GM19468 (cell line): ENCODE measurements at regions not wholly inside any gene's neighbourhood (a gene's known extent, or its start where the extent isn't known, plus 50 kb on each side); places are given as distances from the start of the nearest gene placed in this dataset.
"Not testable (repeated sequence)": the region's sequence is repeated elsewhere in the genome, so short reads cannot be mapped to it uniquely, and the experiment has no call there.

Experiments
- ATAC-seq: cut with Tn5 transposase; IDR thresholded peaks from one replicate; pipeline ENCODE4 v1.9.1; 2021; ENCODE audit warnings: mild to moderate bottlenecking, moderate library complexity, moderate number of reproducible peaks; ENCODE audit not compliant: unreplicated experiment; ENCODE audit errors: extremely low read depth

DNA sequence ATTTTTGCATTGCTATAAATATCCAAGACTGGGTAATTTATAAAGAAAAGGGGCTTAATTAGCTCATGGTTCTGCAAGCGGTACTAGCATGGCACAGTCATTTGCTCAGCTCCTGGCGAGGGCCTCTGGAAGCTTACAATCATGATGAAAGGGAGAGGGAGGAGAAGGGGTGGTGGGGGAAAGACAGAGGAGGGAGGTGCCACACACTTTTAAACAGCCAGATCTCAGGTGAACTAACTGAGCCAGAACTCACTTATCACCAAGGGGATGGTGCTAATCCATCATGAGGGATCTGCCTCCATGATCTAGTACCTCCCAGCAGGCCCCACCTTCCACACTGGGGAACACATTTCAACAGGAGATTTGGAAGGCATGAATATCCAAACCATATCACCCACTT, 476.3 kb downstream of the PCNX1 start:
- no peak for ATAC-seq

GRCh38 chr14:71384007-71384845, 477.0 kb downstream of the PCNX1 start:
- ATAC-seq = no peak

DNA sequence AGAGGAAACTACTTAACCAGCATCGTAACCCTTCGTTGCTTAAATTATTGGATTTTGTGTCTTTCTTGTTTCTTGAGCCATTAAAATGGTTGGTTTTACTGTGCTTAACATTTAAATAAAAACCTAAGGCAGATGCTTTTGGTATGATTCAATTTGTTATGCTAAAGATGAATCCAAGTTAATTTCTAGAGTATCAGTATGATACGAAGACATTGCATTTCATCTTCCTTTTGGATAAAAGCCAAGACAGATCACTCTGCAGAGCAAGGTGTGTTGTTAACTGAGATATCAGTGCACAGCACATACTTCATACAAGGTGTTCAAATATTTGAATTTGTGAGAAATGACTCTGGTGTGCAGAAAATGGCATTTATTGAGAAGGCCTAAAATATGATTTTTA, 480.5 kb downstream of the PCNX1 start:
- ATAC-seq = no peak

DNA sequence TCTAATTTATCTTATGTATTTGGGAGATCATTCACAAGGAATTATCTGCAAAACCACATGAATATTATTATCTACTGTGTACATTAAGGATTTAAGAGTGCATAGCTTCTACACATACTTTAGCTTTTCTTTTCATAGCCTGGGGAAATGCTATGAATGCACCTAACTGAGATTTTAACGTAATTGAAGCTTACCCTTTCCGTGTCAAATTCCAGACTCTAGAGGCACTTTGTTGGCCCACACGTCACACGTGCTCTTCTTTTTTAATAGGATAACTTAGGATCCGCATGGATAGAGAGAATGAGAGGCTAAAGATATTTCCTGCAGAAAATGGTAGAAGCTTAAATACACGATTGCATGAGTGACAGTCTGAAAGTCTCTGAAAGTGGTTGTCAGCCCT, 481.1 kb downstream of the PCNX1 start:
- ATAC-seq = no peak

DNA sequence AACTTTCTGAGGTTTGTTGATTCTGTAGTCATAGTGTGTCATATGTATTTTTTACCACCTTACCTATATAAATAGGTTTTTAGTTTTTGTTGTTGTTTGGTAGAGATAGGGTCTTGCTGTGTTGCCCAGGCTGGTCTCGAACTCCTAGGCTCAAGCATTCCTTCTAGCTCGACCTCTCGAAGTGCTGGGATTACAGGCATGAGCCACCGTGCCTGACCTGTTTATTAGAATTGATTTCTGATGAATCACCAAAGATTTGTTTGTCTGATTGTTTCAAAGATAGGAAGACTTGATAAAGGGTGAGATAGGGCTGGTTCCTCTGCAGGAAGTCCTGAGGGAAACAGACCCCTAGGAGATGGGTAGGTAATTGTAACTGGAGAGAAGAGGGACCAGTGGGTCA, 481.6 kb downstream of the PCNX1 start:
- no peak for ATAC-seq

GRCh38 chr14:71394386-71394785, 487.1 kb downstream of the PCNX1 start:
- no peak for ATAC-seq

DNA sequence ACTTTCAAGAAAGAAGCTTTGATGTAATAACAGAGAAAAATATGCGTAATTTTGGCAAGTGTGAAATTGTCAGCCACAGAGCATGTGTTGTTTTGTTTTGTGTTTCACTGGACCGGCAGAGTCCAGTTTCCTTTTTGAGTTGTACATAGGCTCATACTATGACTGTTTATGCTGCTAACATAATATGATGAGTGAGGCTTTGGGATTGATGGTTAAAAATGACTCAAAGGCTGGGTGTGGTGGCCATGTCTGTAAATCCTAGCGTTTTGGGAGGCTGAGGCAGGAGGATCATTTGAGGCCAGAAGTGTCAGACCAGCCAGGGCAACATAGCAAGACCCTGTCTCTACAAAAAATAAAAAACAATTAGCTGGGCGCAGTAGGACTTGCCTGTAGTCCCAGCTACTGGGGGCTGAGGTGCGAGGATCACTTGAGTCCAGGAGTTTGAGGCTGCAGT, 487.9 kb downstream of the PCNX1 start:
- no peak for ATAC-seq

GRCh38 chr14:71395636-71396035, 488.4 kb downstream of the PCNX1 start:
- no peak for ATAC-seq

DNA sequence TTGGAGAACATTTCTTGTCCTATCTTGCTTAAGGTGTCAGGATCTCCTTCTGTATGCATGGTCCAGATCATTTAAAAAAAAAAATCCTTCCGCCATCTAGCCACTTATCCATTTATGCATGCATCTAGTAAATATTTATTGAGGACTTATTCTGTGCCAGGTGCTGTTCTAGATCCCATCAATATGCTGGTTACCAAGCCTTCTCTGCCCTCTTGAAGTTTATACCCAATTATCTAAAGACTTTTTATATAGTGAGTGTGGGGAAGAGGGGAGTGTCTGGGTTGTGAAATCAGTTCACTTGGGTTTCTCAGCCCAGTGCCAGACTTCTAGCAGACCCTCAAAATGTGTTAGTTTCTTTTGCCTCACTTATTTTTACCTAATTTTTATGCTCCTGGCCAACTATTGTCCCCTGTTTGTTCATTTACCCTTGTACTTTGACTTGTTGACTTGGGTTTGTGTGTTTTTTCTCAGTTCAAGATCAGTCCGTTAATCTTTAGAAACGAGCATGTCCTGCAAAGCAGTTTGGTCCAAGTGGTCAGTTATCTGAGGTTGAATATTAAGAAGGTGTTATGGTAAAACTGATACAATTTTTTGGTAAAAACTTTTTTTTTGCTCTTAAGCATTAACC, 488.9 kb downstream of the PCNX1 start:
- no peak for ATAC-seq

DNA sequence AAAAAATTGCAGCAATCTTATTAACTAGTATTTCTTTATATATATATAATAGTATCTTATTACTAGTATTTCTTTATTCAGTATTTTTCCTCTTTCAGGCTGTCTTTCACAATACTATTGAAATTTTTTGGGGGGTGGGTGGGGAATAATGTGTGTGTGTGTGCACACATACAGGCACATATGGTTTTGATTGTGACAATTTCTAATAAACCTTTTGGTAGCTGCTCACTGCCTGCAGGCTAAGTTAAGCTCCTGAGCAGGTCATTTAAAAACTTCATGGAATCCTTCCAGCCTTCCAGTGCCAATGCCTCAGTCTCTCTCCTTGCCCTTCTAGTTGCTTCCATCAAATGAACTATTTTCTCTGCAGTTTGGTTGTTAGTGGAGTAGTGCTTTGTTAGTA, 490.1 kb downstream of the PCNX1 start:
- ATAC-seq = no peak

- ATAC-seq = no peak
Observed at GRCh38 chr14:71398450-71398849, 491.2 kb downstream of the PCNX1 start.

GRCh38 chr14:71399057-71399487, 491.8 kb downstream of the PCNX1 start:
- ATAC-seq = peak; percentile 43

GRCh38 chr14:71400871-71401321, 493.6 kb downstream of the PCNX1 start:
- no peak for ATAC-seq

DNA sequence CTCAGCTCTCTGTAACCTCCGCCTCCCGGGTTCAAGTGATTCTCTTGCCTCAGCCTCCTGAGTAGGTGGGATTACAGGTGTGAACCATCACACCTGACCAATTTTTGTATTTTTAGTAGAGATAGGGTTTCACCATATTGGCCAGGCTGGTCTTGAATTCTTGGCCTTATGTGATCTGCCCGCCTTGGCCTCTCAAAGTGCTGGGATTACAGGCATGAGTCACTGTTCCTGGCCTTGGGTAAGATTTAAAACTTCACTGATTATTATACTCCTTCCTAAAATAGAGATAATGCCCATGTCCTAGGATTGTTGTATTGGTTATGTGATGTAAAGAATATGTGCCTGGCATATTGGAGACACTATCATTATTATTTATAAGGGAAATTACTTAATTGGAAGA, 495.2 kb downstream of the PCNX1 start:
- not testable (repeated sequence) for ATAC-seq

- ATAC-seq = no peak
Observed at GRCh38 chr14:71403656-71404055, 496.4 kb downstream of the PCNX1 start.

DNA sequence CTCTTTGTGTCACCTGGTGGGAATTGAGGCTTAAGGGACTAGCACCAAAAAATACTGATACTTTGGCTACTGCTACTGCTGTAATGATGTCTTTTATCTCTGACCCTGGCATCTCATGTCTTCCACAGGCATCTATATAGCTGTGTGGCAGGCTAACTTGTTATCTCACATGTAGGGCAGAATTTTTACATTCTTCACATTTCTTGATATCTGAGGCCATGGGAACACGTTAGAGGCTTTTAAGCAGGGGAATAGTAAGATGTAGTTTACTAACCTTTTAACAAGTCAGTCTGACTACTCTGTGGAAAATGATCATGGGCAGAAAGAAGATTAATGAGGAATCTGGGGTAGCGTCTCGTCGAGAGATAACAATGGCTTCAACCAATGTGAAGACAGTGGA, 498.4 kb downstream of the PCNX1 start:
- no peak for ATAC-seq

DNA sequence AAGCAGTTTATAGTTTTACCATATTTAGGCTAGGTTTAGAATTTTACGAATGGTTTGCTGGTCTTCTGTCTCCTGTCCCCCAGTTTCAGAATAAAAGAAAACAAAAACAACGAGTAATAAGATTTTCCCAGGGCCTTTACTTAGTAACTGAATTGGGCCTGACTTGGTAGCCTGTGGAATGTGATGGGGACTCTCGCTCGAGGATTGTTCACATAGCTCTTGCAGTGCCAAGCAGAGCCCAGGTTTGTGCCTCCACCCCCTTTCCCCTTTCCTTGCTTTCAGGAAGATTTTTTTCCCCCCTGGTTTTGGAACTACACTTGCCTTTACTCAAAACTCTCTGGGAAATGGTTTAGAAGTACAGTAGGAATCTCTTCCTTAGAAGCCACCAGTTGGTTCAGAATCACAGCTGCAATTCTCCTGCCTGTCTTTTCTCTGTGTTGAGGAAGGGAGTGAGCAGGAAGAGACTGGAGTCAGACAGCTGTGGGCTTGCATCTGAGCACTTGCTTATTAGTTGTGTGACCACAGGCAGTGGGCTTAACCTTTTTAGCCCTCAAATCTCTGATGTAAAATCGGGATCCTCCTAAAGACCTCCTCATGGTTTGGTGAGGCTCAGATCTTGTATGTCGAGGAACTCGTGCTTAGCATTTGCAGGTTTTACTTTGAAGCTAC, 501.2 kb downstream of the PCNX1 start:
- no peak for ATAC-seq

DNA sequence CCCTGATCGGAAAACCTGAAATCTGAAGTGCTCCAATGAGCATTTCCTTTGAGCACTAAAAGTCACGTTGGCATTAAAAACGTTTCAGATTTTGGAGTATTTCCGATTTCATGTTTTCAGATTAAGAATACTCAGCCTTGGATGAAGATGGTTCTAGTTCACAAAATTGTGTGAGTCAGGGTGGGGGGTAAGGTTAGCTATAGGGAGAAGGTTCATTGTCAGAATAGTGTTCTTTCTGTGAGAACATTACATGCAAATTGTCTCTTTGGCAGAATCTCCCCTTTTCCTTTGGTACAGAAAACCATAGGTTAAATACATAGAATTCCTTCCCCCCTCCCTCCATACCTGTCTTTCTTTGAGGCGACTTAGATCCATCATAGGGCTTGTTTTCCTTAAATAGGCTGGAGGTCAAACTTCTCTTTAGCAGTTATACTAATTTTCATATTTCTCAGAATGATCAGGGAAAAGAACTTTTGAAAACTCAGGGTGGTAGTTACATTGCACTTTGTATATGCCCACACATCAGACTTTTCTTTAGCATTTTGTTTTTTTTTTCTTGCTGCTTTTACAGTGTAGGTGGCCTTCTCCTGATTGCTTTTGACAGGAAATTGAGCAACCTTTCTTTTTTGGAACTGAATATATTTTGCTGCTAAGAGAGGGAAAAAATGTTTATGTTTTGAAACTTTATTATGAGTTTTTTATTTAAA, 503.5 kb downstream of the PCNX1 start:
- no peak for ATAC-seq

DNA sequence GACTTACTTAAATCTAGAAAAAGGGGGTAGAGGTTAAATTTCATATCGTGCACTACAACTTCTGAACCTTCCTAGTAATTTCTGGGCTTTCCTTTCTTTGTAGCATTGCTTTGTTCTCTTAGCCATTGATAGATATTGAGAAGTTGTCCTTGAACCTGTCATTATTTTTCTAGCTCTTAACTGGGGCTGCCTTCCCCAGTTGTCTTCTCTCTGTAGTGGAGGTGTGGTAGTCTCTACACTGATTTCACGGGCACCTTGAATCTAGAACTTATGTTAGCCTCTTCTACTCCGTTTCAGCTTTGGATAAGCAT, 504.0 kb downstream of the PCNX1 start:
- no peak for ATAC-seq

- ATAC-seq = no peak
Observed at GRCh38 chr14:71411738-71412137, 504.5 kb downstream of the PCNX1 start.
